ENCODE measurements at regions not wholly inside any gene's neighbourhood (a gene's known extent, or its start where the extent isn't known, plus 50 kb on each side); places are given as distances from the start of the nearest gene placed in this dataset.
"Not testable (repeated sequence)": the region's sequence is repeated elsewhere in the genome, so short reads cannot be mapped to it uniquely, and the experiment has no call there.

DNA sequence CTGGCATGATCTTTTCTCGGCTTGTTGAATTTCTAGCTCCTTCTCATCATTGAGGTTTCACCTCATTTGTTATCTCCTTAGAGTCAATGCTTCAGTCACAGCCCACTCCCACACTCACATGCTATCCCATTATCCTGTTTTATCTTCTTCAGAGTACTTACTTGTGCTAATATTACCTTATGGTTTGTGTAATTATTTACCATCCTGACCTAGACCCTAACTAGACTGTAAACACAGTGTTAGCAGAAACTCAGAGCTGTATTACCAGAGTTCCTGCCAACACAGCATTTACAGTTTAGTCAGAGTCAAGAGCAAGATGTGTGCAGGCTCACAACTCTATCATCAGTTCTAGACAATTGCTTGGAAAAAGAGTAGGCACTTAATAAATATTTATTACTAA is 144.7 kb downstream of the OTOL1 start:
- H3K4me1 ChIP-seq (ENCODE audit: control insufficient read depth in 3 of 3, insufficient read depth in 3 of 3, low read length in 3 of 3), result no peaks in the 10 kb centered on the region
- H3K9ac ChIP-seq (ENCODE audit: low read depth in 1 of 3, low read length in 3 of 3), result no peak overlapping the region
- H3K4me3 ChIP-seq (ENCODE audit: low read length in 3 of 3), result no peak overlapping the region
- no peaks in the 10 kb centered on the region for H3K36me3 ChIP-seq (ENCODE audit: control insufficient read depth in 3 of 3, insufficient read depth in 3 of 3, low read length in 3 of 3)
- no peaks in the 10 kb centered on the region for H3K9me3 ChIP-seq (ENCODE audit: control insufficient read depth in 3 of 3, low read length in 3 of 3)
- no peaks in the 10 kb centered on the region for H3K27me3 ChIP-seq (ENCODE audit: control insufficient read depth in 3 of 3, insufficient read depth in 3 of 3, low read length in 3 of 3)
- no peak overlapping the region for H3K27ac ChIP-seq (ENCODE audit: low read depth, low read length)

DNA sequence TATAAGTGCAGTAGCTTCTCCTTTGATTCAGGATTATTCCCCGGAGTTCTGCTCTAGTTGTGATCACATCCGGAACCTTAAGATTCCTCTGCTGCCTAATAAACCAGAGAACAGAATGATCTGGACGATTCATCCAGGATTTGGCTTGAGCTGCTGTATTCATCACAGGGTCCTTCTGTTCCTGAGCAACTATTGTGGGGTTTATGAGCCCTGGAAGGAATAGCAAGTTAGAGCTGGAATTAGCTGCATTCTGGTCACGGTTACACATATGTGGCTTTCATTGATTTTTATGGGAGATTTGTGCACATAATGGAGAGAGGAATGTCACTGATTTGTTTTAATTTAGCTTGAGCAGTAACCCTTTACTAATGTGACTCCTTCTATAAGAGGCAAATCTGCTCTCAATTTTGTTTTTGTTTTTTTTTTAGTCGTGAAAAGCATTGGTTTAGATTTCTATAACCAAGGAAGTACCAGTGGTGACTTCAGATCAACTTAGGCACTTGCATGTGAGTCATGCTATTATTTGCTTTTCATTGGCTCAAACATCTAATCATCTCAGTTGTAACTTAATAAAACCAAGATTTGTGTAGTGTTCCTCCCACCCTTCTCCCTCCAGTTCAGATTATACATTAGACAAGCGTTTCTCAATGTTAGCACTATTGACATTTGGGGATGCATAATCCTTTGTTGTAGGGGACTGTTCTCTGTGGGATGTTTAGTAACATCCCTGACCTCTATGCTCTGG is 148.5 kb downstream of the OTOL1 start:
- no peak overlapping the region for H3K27ac ChIP-seq (ENCODE audit: low read depth, low read length)
- H3K27me3 ChIP-seq (ENCODE audit: control insufficient read depth in 3 of 3, insufficient read depth in 3 of 3, low read length in 3 of 3), result no peaks in the 10 kb centered on the region
- no peaks in the 10 kb centered on the region for H3K36me3 ChIP-seq (ENCODE audit: control insufficient read depth in 3 of 3, insufficient read depth in 3 of 3, low read length in 3 of 3)
- H3K4me3 ChIP-seq (ENCODE audit: low read length in 3 of 3), result no peak overlapping the region
- no peaks in the 10 kb centered on the region for H3K9me3 ChIP-seq (ENCODE audit: control insufficient read depth in 3 of 3, low read length in 3 of 3)
- H3K4me1 ChIP-seq (ENCODE audit: control insufficient read depth in 3 of 3, insufficient read depth in 3 of 3, low read length in 3 of 3), result no peaks in the 10 kb centered on the region
- no peak overlapping the region for H3K9ac ChIP-seq (ENCODE audit: low read depth in 1 of 3, low read length in 3 of 3)

DNA sequence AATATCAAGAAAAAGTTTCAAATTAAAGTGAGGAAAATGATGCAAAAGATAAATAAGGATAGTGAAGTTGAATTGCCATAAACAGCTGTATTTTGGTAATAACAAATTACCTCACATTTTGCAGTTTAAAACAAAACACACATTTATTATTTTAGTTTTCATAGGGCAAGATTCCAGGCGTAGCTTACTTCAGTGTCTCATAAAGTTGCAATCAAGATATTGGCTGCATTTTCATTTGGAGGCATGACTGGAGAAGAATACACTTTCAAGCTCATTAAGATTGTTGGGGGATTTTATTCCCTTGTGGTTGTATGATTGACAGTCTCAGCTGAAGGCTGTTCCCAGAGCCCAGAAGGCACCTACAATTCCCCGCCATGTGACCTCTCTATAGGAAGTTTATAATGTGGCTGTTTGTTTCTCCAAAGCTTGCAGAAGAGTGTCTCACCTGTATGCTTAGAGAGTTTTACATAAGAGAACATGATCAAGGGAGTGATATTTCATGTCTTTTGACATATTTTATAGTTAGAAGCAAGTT is 151.4 kb downstream of the OTOL1 start:
- Histone ChIP-seq H3K4me1 (ENCODE audit: control insufficient read depth in 3 of 3, insufficient read depth in 3 of 3, low read length in 3 of 3) (no peaks in the 10 kb centered on the region), H3K4me3 (ENCODE audit: low read length in 3 of 3) (no peak overlapping the region), H3K36me3 (ENCODE audit: control insufficient read depth in 3 of 3, insufficient read depth in 3 of 3, low read length in 3 of 3) (no peaks in the 10 kb centered on the region), H3K27me3 (ENCODE audit: control insufficient read depth in 3 of 3, insufficient read depth in 3 of 3, low read length in 3 of 3) (no peaks in the 10 kb centered on the region), H3K27ac (ENCODE audit: low read depth, low read length) (no peak overlapping the region), H3K9ac (ENCODE audit: low read depth in 1 of 3, low read length in 3 of 3) (no peak overlapping the region), H3K9me3 (ENCODE audit: control insufficient read depth in 3 of 3, low read length in 3 of 3) (no peaks in the 10 kb centered on the region)

DNA sequence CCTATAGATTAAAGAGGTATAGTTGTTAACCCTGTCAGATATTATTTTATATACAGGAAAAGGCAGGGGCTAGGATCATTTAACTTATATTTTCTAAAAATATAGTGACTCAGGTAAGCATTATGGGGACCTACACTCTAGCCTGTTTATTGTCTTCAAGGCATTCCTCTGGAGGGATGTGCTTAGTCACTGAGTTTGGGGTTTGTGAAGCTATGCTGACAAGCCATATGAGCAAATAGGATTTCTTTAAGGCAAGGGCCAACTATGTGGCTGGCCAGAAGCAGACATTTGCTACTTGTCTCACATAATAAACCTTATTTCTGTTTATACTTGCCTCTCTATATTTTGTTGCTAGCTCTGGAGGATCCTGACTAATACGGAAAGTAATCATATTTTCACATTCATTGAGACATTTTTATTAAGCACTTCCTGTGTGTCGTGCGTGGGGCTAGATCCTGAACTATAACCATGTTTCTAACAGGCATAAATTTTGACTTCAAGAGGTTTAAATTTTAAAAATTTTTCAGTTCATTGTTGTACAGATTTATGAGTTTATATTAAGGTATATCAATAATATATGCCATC is 153.4 kb downstream of the OTOL1 start:
- Histone ChIP-seq H3K9ac (ENCODE audit: low read depth in 1 of 3, low read length in 3 of 3) (no peak overlapping the region), H3K9me3 (ENCODE audit: control insufficient read depth in 3 of 3, low read length in 3 of 3) (no peaks in the 10 kb centered on the region), H3K36me3 (ENCODE audit: control insufficient read depth in 3 of 3, insufficient read depth in 3 of 3, low read length in 3 of 3) (no peaks in the 10 kb centered on the region)

DNA sequence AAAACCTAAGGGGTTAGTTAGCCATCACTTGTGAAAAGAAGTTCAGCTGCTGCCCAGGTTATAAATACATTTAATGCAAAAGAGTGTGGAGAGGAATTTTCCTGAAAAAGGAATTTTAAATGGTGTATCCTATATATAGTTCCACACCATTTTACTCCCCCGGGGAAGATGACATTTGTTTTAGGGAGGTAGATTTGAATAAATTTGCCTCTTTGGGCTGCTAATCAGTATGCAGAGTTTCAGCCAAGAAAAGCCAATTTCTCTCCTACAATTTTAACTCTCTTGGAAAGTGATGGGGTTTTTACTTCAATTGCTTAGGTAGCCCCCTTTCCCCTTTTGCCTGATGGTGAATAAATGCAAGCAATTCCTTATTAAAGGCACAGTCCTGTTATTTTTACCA is 161.2 kb downstream of the OTOL1 start:
- H3K27ac ChIP-seq (ENCODE audit: low read depth, low read length), result no peak overlapping the region
- no peaks in the 10 kb centered on the region for H3K36me3 ChIP-seq (ENCODE audit: control insufficient read depth in 3 of 3, insufficient read depth in 3 of 3, low read length in 3 of 3)
- no peaks in the 10 kb centered on the region for H3K27me3 ChIP-seq (ENCODE audit: control insufficient read depth in 3 of 3, insufficient read depth in 3 of 3, low read length in 3 of 3)
- no peaks in the 10 kb centered on the region for H3K4me1 ChIP-seq (ENCODE audit: control insufficient read depth in 3 of 3, insufficient read depth in 3 of 3, low read length in 3 of 3)
- no peak overlapping the region for H3K9ac ChIP-seq (ENCODE audit: low read depth in 1 of 3, low read length in 3 of 3)
- H3K9me3 ChIP-seq (ENCODE audit: control insufficient read depth in 3 of 3, low read length in 3 of 3), result no peaks in the 10 kb centered on the region
- no peak overlapping the region for H3K4me3 ChIP-seq (ENCODE audit: low read length in 3 of 3)

More for the DNA sequence above, 153.4 kb downstream of the OTOL1 start:
- no peak overlapping the region for H3K4me3 ChIP-seq (ENCODE audit: low read length in 3 of 3)
- no peaks in the 10 kb centered on the region for H3K27me3 ChIP-seq (ENCODE audit: control insufficient read depth in 3 of 3, insufficient read depth in 3 of 3, low read length in 3 of 3)
- no peaks in the 10 kb centered on the region for H3K4me1 ChIP-seq (ENCODE audit: control insufficient read depth in 3 of 3, insufficient read depth in 3 of 3, low read length in 3 of 3)
- no peak overlapping the region for H3K27ac ChIP-seq (ENCODE audit: low read depth, low read length)

DNA sequence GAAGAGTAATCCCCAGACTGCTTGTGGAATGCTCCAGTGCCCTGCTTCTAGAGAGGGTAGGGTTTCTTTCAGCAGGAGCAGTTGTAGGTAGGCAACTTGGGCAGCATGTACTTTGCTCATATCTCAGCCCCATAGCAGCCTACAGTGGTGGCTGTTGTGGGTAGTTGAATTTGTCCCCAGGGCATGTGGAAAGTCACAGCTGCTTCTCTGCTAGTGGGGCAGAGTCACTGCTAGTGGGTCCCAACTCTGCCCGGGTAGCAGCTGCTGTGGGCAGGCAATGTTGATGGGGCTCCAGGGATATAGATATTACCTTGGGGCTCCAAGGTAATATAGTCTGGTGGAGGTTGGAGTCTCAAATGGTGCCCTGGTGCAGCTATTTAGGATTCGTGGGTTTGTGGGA is 174.5 kb downstream of the OTOL1 start:
- H3K4me3 ChIP-seq (ENCODE audit: low read length in 3 of 3), result no peak overlapping the region

DNA sequence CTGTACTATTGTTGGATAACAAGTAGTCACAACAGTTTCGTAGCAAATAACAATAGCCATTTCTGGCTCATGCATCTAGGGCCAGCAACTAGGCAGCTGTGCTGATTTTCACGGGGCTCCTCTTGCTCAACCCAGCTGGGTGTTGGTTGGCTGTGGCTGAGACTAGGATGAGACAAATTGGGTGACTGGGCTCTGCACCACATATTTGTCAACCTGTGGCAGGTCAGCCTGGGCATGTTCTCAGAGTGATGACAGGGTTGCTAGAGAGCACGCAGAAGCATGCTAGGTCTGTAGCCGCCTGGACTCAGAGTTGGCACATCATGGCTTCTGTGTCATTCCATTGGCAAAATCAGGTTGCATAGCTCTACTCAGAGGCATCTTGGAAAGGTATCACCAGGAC is 175.9 kb downstream of the OTOL1 start:
- Histone ChIP-seq H3K4me1 (ENCODE audit: control insufficient read depth in 3 of 3, insufficient read depth in 3 of 3, low read length in 3 of 3) (no peaks in the 10 kb centered on the region), H3K9me3 (ENCODE audit: control insufficient read depth in 3 of 3, low read length in 3 of 3) (peaks cover 0 to 2% (median 0%) of the 10 kb centered on the region in 3 donors), H3K4me3 (ENCODE audit: low read length in 3 of 3) (no peak overlapping the region), H3K9ac (ENCODE audit: low read depth in 1 of 3, low read length in 3 of 3) (no peak overlapping the region), H3K27ac (ENCODE audit: low read depth, low read length) (no peak overlapping the region), H3K27me3 (ENCODE audit: control insufficient read depth in 3 of 3, insufficient read depth in 3 of 3, low read length in 3 of 3) (no peaks in the 10 kb centered on the region), H3K36me3 (ENCODE audit: control insufficient read depth in 3 of 3, insufficient read depth in 3 of 3, low read length in 3 of 3) (no peaks in the 10 kb centered on the region)

More for the DNA sequence above, 174.5 kb downstream of the OTOL1 start:
- H3K4me1 ChIP-seq (ENCODE audit: control insufficient read depth in 3 of 3, insufficient read depth in 3 of 3, low read length in 3 of 3), result no peaks in the 10 kb centered on the region
- H3K27me3 ChIP-seq (ENCODE audit: control insufficient read depth in 3 of 3, insufficient read depth in 3 of 3, low read length in 3 of 3), result no peaks in the 10 kb centered on the region
- no peak overlapping the region for H3K9ac ChIP-seq (ENCODE audit: low read depth in 1 of 3, low read length in 3 of 3)
- H3K36me3 ChIP-seq (ENCODE audit: control insufficient read depth in 3 of 3, insufficient read depth in 3 of 3, low read length in 3 of 3), result no peaks in the 10 kb centered on the region
- H3K9me3 ChIP-seq (ENCODE audit: control insufficient read depth in 3 of 3, low read length in 3 of 3), result peaks cover 0 to 2% (median 0%) of the 10 kb centered on the region in 3 donors
- H3K27ac ChIP-seq (ENCODE audit: low read depth, low read length), result no peak overlapping the region

DNA sequence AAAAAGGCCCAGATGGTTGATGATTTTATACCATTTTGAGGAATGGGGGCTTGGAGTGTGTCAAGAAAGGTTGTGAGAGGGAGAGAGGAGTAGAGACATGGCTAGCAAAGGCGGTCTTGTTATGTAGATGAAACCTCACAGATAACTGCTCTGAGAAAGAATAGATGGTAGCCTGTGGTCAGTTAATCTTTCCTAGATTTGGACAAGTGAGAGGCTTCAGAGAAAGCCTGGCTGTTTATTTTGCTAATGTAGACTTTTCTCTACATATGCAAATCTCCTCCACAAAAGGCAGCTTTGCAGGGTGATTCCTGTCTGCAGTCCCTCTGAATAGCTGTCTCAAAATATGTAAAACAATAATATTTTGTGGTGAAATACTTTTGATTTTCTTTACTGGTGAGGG is 177.3 kb downstream of the OTOL1 start:
- no peak overlapping the region for H3K4me3 ChIP-seq (ENCODE audit: low read length in 3 of 3)
- no peaks in the 10 kb centered on the region for H3K4me1 ChIP-seq (ENCODE audit: control insufficient read depth in 3 of 3, insufficient read depth in 3 of 3, low read length in 3 of 3)
- H3K27ac ChIP-seq (ENCODE audit: low read depth, low read length), result no peak overlapping the region
- H3K9ac ChIP-seq (ENCODE audit: low read depth in 1 of 3, low read length in 3 of 3), result no peak overlapping the region
- H3K27me3 ChIP-seq (ENCODE audit: control insufficient read depth in 3 of 3, insufficient read depth in 3 of 3, low read length in 3 of 3), result no peaks in the 10 kb centered on the region
- no peaks in the 10 kb centered on the region for H3K36me3 ChIP-seq (ENCODE audit: control insufficient read depth in 3 of 3, insufficient read depth in 3 of 3, low read length in 3 of 3)
- H3K9me3 ChIP-seq (ENCODE audit: control insufficient read depth in 3 of 3, low read length in 3 of 3), result peaks cover 0 to 2% (median 0%) of the 10 kb centered on the region in 3 donors

DNA sequence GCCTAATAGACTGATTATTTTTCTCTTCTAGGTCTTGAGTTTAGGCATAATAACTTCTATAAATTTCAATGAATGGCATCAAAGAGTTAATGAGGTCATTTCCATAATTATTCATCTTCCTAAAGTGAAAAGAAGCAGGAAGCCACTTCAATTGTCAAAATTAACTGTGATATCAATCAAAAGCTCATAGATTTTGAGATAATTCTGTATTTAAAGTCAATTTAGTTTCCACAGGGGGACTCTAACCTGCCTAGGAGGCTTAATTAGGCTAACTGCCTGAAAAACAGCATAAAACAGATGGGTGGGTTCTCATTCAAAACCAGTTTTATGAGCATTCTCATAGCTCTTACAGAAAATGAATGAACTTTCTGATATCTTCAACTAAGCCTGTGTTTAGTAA is 177.8 kb downstream of the OTOL1 start:
- no peak overlapping the region for H3K4me3 ChIP-seq (ENCODE audit: low read length in 3 of 3)
- no peaks in the 10 kb centered on the region for H3K36me3 ChIP-seq (ENCODE audit: control insufficient read depth in 3 of 3, insufficient read depth in 3 of 3, low read length in 3 of 3)
- no peaks in the 10 kb centered on the region for H3K4me1 ChIP-seq (ENCODE audit: control insufficient read depth in 3 of 3, insufficient read depth in 3 of 3, low read length in 3 of 3)
- H3K9ac ChIP-seq (ENCODE audit: low read depth in 1 of 3, low read length in 3 of 3), result no peak overlapping the region
- no peak overlapping the region for H3K27ac ChIP-seq (ENCODE audit: low read depth, low read length)
- no peaks in the 10 kb centered on the region for H3K27me3 ChIP-seq (ENCODE audit: control insufficient read depth in 3 of 3, insufficient read depth in 3 of 3, low read length in 3 of 3)
- no peaks in the 10 kb centered on the region for H3K9me3 ChIP-seq (ENCODE audit: control insufficient read depth in 3 of 3, low read length in 3 of 3)

DNA sequence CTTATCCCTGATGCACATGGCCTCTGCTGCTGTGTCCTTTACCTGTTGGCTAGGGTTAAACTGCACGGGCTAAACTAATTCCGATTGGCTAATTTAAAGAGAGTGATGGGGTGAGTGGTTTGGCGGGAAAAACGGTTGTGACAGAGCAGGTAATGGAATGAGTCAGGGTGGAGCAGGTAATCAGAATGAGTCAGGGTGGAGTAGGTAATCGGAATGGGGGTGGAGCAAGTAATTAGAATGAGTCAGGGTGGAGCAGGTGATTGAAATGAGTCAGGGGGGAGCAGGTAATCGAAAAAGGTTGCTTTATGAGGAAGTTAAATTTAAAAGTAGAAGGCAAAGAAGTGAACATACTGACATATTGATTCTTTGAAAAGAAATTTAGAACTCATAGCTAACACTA is 185.2 kb downstream of the OTOL1 start:
- H3K4me1 ChIP-seq (ENCODE audit: control insufficient read depth in 3 of 3, insufficient read depth in 3 of 3, low read length in 3 of 3); H3K27me3 ChIP-seq (ENCODE audit: control insufficient read depth in 3 of 3, insufficient read depth in 3 of 3, low read length in 3 of 3); H3K9me3 ChIP-seq (ENCODE audit: control insufficient read depth in 3 of 3, low read length in 3 of 3); H3K27ac ChIP-seq (ENCODE audit: low read depth, low read length); H3K4me3 ChIP-seq (ENCODE audit: low read length in 3 of 3); H3K36me3 ChIP-seq (ENCODE audit: control insufficient read depth in 3 of 3, insufficient read depth in 3 of 3, low read length in 3 of 3); H3K9ac ChIP-seq (ENCODE audit: low read depth in 1 of 3, low read length in 3 of 3): not testable (repeated sequence)

All from skeletal muscle tissue (tissue), 3 donors.